HG03378 (cell line): ENCODE measurements at regions not wholly inside any gene's neighbourhood (a gene's known extent, or its start where the extent isn't known, plus 50 kb on each side); places are given as distances from the start of the nearest gene placed in this dataset.
"Not testable (repeated sequence)": the region's sequence is repeated elsewhere in the genome, so short reads cannot be mapped to it uniquely, and the experiment has no call there.

ENCODE experiments used
- ATAC-seq: cut with Tn5 transposase; IDR thresholded peaks from one replicate; pipeline ENCODE4 v1.9.1; 2021; ENCODE audit warnings: mild to moderate bottlenecking, moderate library complexity; ENCODE audit not compliant: unreplicated experiment

GRCh38 chrX:96502507-96502906, 182.1 kb upstream of the DIAPH2 start:
- ATAC-seq = no peak

GRCh38 chrX:96529386-96529785, 155.3 kb upstream of the DIAPH2 start:
- ATAC-seq = not testable (repeated sequence)

- no peak for ATAC-seq
These were observed 146.4 kb upstream of the DIAPH2 start for GRCh38 chrX:96538104-96538725.

- no peak for ATAC-seq
These were observed 144.5 kb upstream of the DIAPH2 start for GRCh38 chrX:96540111-96540631.

DNA sequence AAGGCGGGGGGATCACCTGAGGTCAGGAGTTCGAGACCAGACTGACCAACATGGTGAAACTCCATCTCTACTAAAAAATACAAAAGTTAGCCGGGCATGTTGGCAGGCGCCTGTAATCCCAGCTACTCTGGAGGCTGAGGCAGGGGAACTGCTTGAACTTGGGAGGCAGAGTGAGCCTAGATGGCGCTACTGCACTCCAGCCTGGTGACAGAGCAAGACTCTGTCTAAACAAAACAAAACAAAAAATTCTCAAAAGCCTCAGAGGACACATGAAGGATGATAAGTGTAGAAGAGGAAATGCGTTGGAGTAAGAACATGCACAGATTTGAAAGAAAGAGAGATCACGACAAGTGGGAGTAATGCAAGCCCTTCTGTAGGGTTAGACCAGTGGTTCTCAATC, 138.4 kb upstream of the DIAPH2 start:
- ATAC-seq = not testable (repeated sequence)

DNA sequence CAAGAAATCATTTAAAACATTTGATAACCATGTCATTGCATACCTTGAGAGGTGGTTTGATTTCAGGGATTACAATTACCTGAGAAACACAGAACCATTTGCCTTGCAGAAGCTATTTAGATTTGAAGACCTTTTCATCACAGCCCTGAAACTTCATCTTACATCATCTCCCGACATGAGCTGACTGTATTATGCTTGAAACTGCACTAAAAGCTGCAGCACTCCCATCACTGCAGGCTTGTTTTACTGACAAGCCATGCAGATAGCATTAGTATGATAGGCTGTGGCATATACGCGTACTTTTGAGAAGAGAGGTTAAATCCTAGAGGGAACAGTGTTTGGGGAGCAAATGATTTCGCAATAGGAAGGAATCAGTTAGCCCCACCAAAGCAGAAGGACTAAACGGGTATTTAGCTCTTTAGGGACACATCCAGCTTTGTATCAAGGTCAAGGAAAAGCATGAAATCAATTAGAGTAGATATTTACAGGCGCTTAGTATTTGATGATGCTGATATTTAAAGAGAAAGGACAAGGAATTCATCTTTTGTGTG, 133.2 kb upstream of the DIAPH2 start:
- no peak for ATAC-seq

DNA sequence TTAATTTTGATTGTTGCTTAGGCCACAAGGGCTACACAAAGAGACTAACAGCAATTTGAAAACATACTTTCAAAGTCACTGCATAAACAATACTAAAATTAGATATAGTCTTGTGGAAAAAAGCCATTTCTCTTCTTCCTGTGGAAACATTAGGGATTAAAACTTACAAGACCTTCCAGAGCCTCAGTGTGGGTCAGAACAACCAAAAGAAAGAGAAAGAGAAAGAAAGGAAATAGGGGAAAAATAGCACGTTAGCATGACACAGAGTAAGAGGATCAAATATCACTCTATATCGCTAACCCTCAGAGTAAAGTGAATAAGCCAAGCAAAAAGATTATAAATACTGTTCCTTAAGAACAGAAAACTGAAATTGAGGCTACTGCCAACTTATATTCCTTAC, 127.8 kb upstream of the DIAPH2 start:
- no peak for ATAC-seq

- not testable (repeated sequence) for ATAC-seq
These were observed 123.5 kb upstream of the DIAPH2 start for GRCh38 chrX:96561129-96561528.

DNA sequence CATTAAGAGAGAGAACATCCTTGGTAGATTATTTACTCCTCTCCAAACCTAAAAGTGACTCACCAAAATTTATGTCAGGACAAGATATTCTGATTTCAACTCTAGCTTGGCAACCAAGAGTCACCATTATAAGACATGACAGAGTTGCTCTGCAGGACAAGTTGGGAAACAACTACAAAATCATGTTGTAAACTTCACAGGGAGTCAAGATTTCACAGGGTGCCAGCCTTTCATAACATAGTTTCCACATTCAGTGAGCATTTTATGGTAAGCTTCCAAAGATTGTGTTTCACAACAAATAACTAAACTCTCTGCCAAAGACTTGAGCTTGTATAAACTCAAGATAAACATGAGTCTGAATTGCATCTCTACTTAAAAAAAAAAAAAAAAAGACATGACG, 121.0 kb upstream of the DIAPH2 start:
- no peak for ATAC-seq

DNA sequence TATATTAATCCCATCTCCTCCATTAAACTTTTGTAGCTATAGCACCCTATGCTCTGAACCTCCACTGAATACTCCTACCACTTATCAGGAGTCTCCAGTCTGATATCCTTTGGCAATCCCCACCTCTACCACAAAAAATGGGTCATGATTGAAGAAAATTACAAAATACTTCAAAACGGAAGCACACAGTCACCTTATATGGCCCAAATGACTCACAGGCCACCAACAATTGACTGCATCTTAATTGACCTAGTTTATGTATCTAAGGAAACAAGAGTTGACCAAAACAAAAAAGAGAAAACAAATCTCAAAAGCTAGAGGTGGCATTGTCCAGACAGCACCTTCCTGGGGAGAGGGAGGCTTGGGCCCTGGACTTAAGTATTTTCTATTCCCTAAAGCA, 120.0 kb upstream of the DIAPH2 start:
- ATAC-seq = no peak

DNA sequence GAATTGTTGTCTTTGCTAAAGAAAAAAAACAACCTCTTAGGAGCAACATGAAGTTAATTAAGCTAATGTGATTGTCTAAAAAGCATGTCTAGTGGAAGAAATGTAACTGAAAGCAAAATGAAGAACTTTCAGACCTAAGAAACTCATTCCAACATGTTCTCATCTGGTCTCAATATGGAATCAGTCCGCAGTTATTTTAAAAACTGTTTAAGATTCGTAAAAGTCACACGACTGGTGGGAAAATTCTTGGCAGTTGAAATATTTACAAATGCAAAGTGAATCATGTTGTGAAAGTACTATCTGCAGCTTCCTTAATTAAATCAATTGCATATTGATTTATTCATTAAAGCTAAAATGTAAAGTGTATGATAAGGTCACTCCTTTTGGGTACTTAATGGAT, 117.8 kb upstream of the DIAPH2 start:
- no peak for ATAC-seq

DNA sequence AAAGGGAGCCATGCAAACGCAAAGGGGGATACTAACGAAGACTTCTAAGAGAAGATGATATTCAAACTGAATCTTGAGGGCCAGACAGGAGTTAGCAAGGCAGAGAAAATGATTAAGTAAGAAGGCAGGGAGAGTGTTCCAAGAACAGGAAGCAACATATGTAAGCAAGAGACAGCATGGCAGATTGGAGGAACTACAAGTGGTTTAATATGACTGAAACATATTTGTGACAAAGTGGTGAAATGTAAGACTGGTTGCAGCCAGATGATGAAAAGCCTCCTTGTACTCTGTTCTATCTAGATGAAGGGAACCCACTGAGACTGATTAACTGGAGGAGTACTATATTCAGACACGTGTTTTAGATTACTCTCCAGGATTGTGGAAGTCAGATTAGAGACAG, 116.6 kb upstream of the DIAPH2 start:
- no peak for ATAC-seq

GRCh38 chrX:96569034-96569433, 115.6 kb upstream of the DIAPH2 start:
- ATAC-seq = no peak

DNA sequence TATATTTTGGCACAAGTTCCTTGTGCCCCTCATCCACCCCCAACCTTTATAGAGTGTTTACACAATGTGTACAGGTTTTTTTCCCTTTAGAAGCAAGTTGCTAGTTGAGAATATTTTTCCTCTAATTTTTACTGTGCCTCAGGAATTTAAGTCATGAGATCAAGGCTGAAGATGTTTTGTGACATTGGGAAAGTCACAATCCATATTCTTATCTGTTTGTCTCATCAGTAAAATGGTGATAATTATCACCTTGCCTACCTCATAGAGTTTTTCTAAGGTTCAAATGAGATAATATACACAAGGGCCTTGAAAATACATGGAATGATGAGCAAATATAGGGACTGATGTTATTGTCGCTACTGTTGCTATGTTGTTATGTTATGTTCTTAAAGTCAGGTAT, 109.6 kb upstream of the DIAPH2 start:
- ATAC-seq = no peak

GRCh38 chrX:96576368-96576767, 108.3 kb upstream of the DIAPH2 start:
- ATAC-seq = no peak

DNA sequence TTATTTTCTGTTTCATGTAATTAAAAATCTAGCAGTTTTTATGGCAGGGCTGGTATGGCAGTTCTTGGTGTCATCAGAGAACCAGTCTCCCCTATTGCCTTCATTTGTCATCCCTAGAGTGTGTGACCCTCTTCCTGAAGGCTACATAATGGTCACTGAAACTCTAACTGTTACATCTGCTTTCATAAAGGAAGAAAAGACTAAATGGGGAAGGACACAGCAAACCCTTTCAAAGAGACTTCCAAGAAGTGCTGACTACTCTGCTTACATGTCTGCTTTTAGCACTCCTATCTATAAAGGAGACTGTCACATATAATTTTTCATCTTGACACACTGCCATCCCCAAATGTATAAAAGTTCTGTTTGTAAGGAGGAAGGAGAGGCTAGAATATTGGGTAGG, 105.9 kb upstream of the DIAPH2 start:
- no peak for ATAC-seq

DNA sequence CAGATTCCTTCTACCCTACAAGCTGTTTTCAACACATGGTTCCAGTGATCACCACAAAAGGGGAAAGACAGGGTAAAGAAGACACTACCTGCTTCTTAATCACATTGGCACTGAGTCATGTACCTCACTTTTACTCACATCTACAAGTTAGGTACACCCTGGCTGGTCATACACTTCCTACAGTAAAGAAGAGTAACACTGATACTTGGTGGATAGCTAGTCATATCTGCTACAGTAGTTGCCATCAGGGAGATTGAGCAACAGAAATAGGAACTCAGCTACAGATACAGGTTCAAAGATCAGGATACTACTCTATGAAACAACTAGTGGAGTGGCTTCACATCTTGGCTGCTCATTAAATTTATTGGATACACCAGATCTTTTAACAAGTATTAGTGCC, 105.4 kb upstream of the DIAPH2 start:
- ATAC-seq = no peak

DNA sequence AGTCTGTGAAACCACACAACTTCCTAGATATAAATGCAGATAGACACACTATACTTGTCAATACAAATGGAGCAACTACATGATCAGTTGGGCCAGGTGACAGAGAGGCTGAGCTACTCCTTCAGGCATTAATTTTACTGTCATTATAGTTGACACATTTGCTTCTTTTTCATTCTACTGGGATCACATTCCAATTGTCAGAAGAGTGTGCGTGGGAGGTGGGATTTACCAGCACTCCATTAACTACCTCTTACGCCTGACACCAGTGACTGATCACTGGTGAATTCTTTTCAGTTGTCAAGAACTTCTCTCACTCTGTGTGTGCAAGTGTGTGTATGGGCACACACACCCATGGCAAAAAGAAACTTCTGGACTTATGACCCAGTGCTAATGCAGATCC, 94.2 kb upstream of the DIAPH2 start:
- ATAC-seq = no peak

GRCh38 chrX:96591421-96591820, 93.2 kb upstream of the DIAPH2 start:
- no peak for ATAC-seq

DNA sequence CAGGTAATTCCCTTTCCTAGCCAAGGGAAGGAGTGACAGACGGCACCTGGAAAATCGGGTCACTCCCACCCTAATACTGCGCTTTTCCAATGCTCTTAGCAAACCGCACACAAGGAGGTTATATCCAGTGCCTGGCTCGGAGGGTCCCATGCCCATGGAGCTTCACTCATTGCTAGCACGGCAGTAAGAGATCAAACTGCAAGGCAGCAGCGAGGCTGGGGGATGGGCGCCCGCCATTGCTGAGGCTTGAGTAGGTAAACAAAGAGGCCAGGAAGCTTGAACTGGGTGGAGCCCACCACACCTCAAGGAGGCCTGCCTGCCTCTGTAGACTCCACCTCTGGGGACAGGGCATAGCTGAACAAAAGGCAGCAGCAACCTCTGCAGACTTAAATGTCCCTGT, 86.8 kb upstream of the DIAPH2 start:
- ATAC-seq = not testable (repeated sequence)

DNA sequence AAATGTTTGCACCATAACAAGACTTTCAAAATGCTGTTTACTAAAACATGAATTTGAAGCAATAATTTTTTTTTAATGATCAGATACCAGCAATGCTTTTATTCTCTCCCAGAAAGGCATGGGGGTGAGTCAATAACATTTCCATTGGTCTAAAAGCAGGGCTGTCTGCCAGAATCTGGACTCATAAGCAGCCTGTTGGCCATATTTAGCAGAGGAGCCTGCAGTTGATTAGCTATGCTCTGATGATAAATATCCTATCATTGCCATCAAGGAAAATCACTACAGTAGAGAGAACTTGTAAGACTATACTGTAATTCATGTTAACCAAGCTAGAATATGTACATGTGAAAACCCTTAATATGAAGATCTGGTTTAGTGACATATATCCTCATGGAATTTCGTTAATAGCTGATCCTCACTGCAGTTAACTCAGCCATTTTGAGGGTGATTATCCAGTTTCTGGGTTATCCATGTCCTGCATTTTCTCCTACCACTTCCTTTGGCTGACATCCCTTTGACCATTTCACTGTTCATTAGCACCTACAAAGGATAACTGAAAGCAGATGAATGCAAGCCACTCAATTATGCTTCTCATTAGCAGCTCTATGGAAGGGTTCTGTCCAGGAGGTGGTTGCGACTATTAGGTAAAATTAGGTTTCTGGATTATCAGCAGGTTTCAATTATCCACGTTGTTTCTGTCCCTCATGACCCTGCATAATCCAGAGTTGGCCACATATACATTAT, 72.9 kb upstream of the DIAPH2 start:
- no peak for ATAC-seq

GRCh38 chrX:96615448-96615847, 69.2 kb upstream of the DIAPH2 start:
- ATAC-seq = no peak
